ENCODE measurements at regions not wholly inside any gene's neighbourhood (a gene's known extent, or its start where the extent isn't known, plus 50 kb on each side); places are given as distances from the start of the nearest gene placed in this dataset.

DNA sequence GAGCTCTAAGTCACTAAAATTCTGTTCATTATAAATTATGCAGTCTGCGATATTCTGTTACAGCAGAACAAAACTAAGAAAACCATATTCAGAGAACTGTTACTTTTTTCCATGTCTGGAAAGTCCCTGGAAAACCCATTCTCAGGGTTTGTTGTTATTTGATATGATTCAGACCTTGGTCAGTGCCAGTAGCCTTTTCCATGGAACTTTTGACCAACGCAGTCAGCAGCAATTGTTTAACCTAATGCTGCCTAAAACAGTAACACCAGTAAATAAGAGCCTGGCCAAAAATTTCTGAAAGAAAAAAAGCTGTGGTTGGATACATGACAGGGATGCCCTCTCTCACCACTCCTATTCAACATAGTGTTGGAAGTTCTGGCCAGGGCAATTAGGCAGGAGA is 402.7 kb downstream of the TBC1D4 start:
- no peak overlapping the region for H3K4me3 ChIP-seq (ENCODE audit: low read depth, low read length)
- ChIA-PET CTCF (no interaction called here), POLR2A (no interaction called here)
- TF ChIP-seq, protein P1, sequence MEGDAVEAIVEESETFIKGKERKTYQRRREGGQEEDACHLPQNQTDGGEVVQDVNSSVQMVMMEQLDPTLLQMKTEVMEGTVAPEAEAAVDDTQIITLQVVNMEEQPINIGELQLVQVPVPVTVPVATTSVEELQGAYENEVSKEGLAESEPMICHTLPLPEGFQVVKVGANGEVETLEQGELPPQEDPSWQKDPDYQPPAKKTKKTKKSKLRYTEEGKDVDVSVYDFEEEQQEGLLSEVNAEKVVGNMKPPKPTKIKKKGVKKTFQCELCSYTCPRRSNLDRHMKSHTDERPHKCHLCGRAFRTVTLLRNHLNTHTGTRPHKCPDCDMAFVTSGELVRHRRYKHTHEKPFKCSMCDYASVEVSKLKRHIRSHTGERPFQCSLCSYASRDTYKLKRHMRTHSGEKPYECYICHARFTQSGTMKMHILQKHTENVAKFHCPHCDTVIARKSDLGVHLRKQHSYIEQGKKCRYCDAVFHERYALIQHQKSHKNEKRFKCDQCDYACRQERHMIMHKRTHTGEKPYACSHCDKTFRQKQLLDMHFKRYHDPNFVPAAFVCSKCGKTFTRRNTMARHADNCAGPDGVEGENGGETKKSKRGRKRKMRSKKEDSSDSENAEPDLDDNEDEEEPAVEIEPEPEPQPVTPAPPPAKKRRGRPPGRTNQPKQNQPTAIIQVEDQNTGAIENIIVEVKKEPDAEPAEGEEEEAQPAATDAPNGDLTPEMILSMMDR (IDR thresholded peaks at IDR 0.05; ENCODE audit: insufficient read depth, low read length, missing control alignments) = no peak
- DNase-seq (ENCODE audit: low read depth, low spot score) = no peak

DNA sequence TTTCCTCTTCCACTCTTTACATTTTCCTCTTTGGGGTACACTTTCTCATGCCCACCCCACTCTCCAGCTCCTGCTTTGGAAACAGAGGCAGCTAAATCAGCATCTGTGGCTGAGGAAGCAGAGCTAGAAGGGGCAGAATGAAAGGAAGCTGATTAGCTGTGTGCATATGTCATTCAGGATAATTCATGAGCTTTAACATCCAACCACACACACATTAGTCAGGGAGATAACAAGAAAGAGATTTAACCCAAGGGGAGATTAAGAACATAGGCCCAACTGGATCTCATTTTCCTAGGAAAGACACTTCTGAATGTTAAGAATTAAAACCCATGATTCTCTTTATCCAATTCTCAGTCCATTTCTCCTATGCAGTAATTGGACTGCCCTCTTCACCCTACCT is 405.5 kb downstream of the TBC1D4 start:
- ChIA-PET POLR2A (no interaction called here), CTCF (no interaction called here)
- DNase-seq (ENCODE audit: low read depth, low spot score) = no peak
- TF ChIP-seq, protein P1 (IDR thresholded peaks at IDR 0.05; ENCODE audit: insufficient read depth, low read length, missing control alignments) = no peak
- no peak overlapping the region for H3K4me3 ChIP-seq (ENCODE audit: low read depth, low read length)

DNA sequence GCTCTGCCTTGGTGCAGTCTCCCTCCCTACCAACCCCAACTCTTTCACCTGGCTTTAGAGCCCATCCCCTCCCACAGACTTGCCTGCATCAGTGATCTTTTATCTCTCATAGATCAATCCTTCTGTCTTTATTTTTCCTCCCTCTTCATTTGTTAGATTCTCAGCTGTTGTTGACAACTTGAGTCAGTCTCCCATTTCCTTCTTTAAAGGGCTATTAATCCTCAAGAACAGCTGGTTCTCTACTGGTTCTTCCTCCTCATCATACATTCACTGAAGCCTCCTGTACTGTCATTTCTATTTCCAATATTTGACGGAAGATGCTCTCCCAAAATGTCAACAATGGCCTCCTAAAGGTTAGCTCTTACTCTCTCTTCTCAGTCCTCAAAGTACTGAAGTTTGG is 408.2 kb downstream of the TBC1D4 start:
- CTCF ChIA-PET = no interaction called here
- TF ChIP-seq, protein P1 (IDR thresholded peaks at IDR 0.05; ENCODE audit: insufficient read depth, low read length, missing control alignments) = no peak
- POLR2A ChIA-PET = no interaction called here
- H3K4me3 ChIP-seq (ENCODE audit: low read depth, low read length) = no peak overlapping the region
- no peak for DNase-seq (ENCODE audit: low read depth, low spot score)

DNA sequence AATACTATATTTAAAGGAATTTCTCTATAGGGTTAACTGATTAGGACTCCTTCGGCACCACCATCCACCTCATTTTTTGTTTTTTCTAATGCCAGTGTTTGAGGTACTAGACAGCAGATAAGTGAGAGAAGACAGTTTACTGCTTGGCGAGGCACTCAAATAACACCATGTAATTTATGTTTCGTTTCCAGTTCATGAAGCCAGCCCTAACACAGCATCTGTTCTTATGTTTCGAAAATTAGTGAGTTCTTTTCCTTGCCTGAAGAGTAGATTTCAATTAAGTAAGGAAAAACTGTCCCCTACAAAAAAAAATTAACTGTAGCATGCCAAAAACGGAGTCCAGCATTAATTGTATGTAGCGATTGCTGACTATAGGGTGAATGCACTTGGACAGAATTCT is 409.1 kb downstream of the TBC1D4 start:
- CTCF ChIA-PET = no interaction called here
- POLR2A ChIA-PET = no interaction called here
- TF ChIP-seq, protein P1 (IDR thresholded peaks at IDR 0.05; ENCODE audit: insufficient read depth, low read length, missing control alignments) = no peak

DNA sequence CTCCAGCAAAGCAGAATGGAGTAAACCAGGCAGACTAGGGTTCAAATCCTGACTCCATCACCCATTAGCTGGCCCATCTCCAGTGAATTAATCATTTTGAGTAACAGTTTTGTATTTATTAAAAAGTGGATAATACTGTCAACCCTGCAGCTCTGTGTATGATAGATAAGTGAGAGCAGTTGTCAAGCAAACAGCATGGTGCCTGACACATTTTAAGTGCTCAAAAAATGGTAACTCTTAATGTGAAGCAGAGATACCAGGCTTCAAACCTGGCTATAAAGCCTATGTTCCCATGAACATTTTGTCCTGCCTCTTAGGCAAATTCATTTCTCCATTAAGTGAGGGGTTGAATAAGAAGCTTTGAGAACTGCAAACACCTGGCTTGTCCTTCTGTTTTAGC is 409.6 kb downstream of the TBC1D4 start:
- ChIA-PET CTCF (no interaction called here), POLR2A (no interaction called here)
- TF ChIP-seq, protein P1 (IDR thresholded peaks at IDR 0.05; ENCODE audit: insufficient read depth, low read length, missing control alignments) = no peak
- no peak overlapping the region for H3K4me3 ChIP-seq (ENCODE audit: low read depth, low read length)
- no peak for DNase-seq (ENCODE audit: low read depth, low spot score)

More for the DNA sequence above, 409.1 kb downstream of the TBC1D4 start:
- no peak overlapping the region for H3K4me3 ChIP-seq (ENCODE audit: low read depth, low read length)
- no peak for DNase-seq (ENCODE audit: low read depth, low spot score)

DNA sequence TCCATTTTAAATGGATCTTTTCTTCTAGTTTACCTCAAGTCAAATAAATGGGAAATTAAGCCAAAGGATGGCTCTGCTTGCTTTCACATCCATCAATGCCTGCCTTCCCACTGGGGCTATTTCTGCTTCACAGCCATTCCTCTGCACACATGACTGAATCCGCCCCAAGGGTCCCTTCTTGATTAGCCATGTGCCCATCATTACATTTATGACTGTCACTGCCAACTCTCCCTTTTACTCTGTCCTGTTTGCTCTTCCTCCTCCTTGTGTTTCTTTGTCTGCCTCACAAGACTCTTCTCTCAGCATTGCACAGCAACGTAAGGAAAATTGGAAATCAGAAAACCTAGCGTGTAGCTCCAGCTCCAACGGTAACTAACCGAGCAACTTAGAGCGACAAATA is 410.2 kb downstream of the TBC1D4 start:
- TF ChIP-seq, protein P1 (IDR thresholded peaks at IDR 0.05; ENCODE audit: insufficient read depth, low read length, missing control alignments) = no peak
- ChIA-PET CTCF (no interaction called here), POLR2A (interaction anchor here (0.6 kb wide), 1 partner anchor 69 kb away, joined by 3 read pairs; no protein-coding TSS in a partner anchor)
- no peak for DNase-seq (ENCODE audit: low read depth, low spot score)
- no peak overlapping the region for H3K4me3 ChIP-seq (ENCODE audit: low read depth, low read length)

All from AG04449 (cell line).